ENCODE measurements at regions not wholly inside any gene's neighbourhood (a gene's known extent, or its start where the extent isn't known, plus 50 kb on each side); places are given as distances from the start of the nearest gene placed in this dataset.

- TF ChIP-seq, protein P1, sequence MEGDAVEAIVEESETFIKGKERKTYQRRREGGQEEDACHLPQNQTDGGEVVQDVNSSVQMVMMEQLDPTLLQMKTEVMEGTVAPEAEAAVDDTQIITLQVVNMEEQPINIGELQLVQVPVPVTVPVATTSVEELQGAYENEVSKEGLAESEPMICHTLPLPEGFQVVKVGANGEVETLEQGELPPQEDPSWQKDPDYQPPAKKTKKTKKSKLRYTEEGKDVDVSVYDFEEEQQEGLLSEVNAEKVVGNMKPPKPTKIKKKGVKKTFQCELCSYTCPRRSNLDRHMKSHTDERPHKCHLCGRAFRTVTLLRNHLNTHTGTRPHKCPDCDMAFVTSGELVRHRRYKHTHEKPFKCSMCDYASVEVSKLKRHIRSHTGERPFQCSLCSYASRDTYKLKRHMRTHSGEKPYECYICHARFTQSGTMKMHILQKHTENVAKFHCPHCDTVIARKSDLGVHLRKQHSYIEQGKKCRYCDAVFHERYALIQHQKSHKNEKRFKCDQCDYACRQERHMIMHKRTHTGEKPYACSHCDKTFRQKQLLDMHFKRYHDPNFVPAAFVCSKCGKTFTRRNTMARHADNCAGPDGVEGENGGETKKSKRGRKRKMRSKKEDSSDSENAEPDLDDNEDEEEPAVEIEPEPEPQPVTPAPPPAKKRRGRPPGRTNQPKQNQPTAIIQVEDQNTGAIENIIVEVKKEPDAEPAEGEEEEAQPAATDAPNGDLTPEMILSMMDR (IDR thresholded peaks at IDR 0.05; ENCODE audit: insufficient read depth, low read length, poor library complexity, severe bottlenecking) = no peak
- no peak for TF ChIP-seq EZH2phosphoT487 (conservative IDR thresholded peaks at IDR 0.05; ENCODE audit: low read length)
Observed at GRCh38 chr1:94315552-94316116, 78.2 kb upstream of the ARHGAP29 start.
